ENCODE measurements at regions not wholly inside any gene's neighbourhood (a gene's known extent, or its start where the extent isn't known, plus 50 kb on each side); places are given as distances from the start of the nearest gene placed in this dataset.
"Not testable (repeated sequence)": the region's sequence is repeated elsewhere in the genome, so short reads cannot be mapped to it uniquely, and the experiment has no call there.

- no peak for DNase-seq
These were observed 107.7 kb downstream of the MDH1 start for GRCh38 chr2:63696496-63696895.

- DNase-seq, result no peak
These were observed 108.4 kb downstream of the MDH1 start for GRCh38 chr2:63697160-63697559.

- DNase-seq, result no peak
These were observed 110.2 kb downstream of the MDH1 start for GRCh38 chr2:63698786-63699548.

GRCh38 chr2:63699549-63699839 lies 110.7 kb downstream of the MDH1 start:
- DNase-seq, result no peak

- no peak for DNase-seq
These were observed 111.5 kb downstream of the MDH1 start for GRCh38 chr2:63700271-63700670.

GRCh38 chr2:63701406-63701805 lies 112.6 kb downstream of the MDH1 start:
- no peak for DNase-seq

- not testable (repeated sequence) for DNase-seq
These were observed 117.3 kb downstream of the MDH1 start for GRCh38 chr2:63706084-63706483.

- no peak for DNase-seq
These were observed 122.0 kb downstream of the MDH1 start for GRCh38 chr2:63710732-63711131.

GRCh38 chr2:63712748-63713147 lies 124.0 kb downstream of the MDH1 start:
- DNase-seq, result no peak

GRCh38 chr2:63716146-63716545 lies 125.5 kb upstream of the UGP2 start:
- no peak for DNase-seq

- DNase-seq, result no peak
These were observed 122.6 kb upstream of the UGP2 start for GRCh38 chr2:63719052-63719451.

GRCh38 chr2:63721082-63721424 lies 120.6 kb upstream of the UGP2 start:
- no peak for DNase-seq

- DNase-seq, result not testable (repeated sequence)
These were observed 119.4 kb upstream of the UGP2 start for GRCh38 chr2:63722284-63722683.

- DNase-seq, result no peak
These were observed 118.0 kb upstream of the UGP2 start for GRCh38 chr2:63723709-63724108.

GRCh38 chr2:63725212-63725611 lies 116.5 kb upstream of the UGP2 start:
- not testable (repeated sequence) for DNase-seq

- DNase-seq, result no peak
These were observed 112.3 kb upstream of the UGP2 start for GRCh38 chr2:63729362-63729761.

- no peak for DNase-seq
These were observed 111.9 kb upstream of the UGP2 start for GRCh38 chr2:63729831-63730230.

GRCh38 chr2:63734510-63734909 lies 107.2 kb upstream of the UGP2 start:
- no peak for DNase-seq

- DNase-seq, result no peak
These were observed 106.4 kb upstream of the UGP2 start for GRCh38 chr2:63735263-63735662.

GRCh38 chr2:63735931-63736330 lies 105.8 kb upstream of the UGP2 start:
- no peak for DNase-seq

- DNase-seq, result no peak
These were observed 105.3 kb upstream of the UGP2 start for GRCh38 chr2:63736354-63736753.

GRCh38 chr2:63737081-63737751 lies 104.5 kb upstream of the UGP2 start:
- DNase-seq, result no peak

- DNase-seq, result no peak
These were observed 103.7 kb upstream of the UGP2 start for GRCh38 chr2:63738019-63738418.

GRCh38 chr2:63739180-63739579 lies 102.5 kb upstream of the UGP2 start:
- DNase-seq, result not testable (repeated sequence)

- no peak for DNase-seq
These were observed 101.7 kb upstream of the UGP2 start for GRCh38 chr2:63740020-63740419.

Data from stimulated activated CD4-positive, alpha-beta T cell treated with anti-CD3 and anti-CD28 coated beads, Interleukin-15, amount 100 ng/mL, for 24 hours (primary cell).